ENCODE measurements at regions not wholly inside any gene's neighbourhood (a gene's known extent, or its start where the extent isn't known, plus 50 kb on each side); places are given as distances from the start of the nearest gene placed in this dataset.

GRCh38 chr16:86042393-86042792 is 143.4 kb downstream of the IRF8 start:
- DNase-seq = no peak

DNA sequence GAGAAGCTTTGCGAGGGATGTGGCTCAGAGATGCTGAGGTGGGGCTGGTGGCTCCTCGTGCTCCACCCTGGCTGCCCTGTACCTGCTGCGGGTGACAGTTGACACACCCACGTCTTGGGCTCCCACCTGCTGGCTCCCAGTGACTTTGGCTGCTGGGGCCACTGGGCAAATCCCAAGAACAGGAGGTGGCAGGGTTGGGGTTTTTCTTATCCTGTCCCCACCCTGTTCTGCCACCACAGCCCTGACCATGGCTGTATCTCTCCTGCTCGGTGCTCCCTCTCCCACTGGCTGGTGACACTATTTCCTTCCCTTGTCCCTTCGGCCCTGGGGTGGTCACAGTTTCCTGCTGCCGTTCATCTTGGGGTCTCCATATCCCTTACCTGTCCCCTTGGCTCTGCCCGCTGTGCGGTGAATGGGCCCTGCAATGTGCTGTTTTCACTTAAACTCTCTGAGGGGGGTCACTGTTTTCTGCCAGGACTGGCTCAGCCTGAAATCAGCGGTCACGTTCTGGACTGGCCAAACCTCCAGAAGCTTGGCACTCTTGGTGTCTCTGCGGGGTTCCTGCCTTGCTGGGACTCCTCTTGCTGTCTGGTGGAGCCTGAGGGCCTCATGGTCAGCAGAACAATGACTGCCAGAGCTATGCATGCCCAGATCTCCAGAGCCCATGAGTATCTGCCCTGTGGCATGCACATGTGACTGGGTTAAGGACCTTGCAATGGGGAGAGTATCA is 144.2 kb downstream of the IRF8 start:
- DNase-seq = no peak

DNA sequence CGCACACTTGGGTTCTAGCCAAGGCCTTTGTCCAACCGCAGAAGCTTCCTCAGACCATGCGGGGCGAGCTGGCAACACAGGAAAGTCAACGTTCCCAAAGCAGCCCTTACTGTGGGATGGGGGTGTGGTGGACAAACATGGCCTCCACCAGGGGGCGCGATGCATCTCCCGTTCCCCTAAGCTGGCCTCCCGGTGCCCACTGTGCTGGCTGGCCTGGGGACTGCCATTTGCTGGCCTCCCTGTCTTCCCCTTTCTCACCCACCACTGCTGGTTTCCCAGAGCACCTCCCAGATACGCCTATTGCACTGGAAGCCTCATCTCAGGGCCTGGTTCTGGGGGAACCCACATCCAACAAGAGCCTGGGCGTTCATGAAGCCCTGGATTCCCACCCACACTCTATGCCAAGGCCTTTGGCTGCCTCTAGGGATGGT is 145.3 kb downstream of the IRF8 start:
- DNase-seq = peak in 1 of 2 experiments; percentile 48

DNA sequence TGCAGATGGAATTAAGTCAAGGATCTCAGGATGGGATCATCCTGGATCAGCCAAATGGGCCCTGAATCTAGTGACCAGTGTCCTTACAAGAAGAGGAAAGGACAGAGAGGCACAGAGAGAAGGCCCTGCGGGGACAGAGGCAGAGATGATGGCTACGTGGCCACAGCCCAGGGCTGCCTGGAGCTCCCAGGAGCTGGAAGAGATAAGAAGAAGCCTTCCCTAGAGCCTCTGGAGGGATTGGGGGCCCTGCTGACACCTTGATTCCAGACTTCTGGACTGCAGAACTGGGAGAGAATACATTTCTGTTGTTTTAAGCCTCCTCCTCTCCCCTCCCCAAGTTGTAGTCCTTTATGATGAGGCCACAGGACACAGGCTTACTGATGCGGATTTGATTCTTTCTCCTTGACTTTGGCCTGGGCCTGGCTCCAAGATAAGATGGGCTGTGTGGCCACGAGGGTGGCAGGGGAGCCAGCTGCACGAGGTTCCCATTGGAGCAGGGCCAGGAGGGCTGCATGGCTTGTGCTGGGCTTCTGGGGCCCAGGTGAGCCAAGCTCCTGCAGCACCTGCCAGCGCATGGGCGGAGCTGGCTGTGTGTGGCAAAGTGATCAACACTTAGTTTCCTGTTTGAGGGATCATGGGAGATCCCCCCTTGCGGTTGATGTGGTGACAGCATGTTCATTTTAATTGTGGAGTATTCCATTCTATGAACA is 146.1 kb downstream of the IRF8 start:
- peak in 1 of 2 experiments; percentile 22 for DNase-seq

DNA sequence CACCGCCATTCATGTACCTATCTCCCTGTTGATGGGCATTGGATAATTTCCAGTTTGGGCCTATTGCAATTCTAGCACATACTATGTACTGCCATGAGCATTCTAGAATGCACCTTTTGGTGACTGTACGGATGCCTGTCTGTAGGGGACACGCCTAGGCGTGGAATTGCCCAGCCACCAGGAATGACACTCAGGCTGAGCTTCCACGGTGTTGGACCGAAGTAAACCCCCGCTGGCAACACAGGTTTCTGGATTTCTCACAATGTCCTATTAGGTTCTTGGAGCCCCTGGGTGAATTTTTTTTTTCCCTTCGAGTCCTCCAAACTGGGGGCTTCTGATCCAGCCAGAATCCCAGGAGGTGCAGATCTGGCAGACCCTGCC is 146.6 kb downstream of the IRF8 start:
- no peak for DNase-seq

DNA sequence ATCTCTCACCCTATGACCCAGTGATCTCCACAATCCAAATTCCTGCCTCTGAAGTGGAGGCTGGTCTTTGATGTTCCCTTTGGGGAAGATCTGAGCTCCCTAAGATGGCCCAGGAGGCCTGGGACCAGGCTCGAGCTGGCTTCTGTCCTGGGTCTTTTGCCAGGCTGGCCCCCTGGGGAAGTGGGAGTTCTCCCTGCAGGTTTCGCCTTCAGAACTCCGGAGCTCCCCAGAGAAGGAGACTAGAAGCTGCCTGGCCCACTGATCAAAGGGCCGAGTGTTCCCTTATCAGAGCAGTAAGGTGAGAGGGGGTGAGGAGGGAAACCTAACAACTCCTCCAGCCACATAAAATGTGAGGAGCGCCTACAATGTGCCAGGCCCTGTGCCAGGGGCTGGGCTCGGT is 147.1 kb downstream of the IRF8 start:
- no peak for DNase-seq

GRCh38 chr16:86046667-86047270 is 147.8 kb downstream of the IRF8 start:
- DNase-seq = no peak

GRCh38 chr16:86048221-86048620 is 149.3 kb downstream of the IRF8 start:
- no peak for DNase-seq

GRCh38 chr16:86048882-86049585 is 150.1 kb downstream of the IRF8 start:
- DNase-seq = no peak

- DNase-seq = no peak
Observed at GRCh38 chr16:86049641-86050040, 150.7 kb downstream of the IRF8 start.

- DNase-seq = no peak
Observed at GRCh38 chr16:86050111-86050510, 151.1 kb downstream of the IRF8 start.

DNA sequence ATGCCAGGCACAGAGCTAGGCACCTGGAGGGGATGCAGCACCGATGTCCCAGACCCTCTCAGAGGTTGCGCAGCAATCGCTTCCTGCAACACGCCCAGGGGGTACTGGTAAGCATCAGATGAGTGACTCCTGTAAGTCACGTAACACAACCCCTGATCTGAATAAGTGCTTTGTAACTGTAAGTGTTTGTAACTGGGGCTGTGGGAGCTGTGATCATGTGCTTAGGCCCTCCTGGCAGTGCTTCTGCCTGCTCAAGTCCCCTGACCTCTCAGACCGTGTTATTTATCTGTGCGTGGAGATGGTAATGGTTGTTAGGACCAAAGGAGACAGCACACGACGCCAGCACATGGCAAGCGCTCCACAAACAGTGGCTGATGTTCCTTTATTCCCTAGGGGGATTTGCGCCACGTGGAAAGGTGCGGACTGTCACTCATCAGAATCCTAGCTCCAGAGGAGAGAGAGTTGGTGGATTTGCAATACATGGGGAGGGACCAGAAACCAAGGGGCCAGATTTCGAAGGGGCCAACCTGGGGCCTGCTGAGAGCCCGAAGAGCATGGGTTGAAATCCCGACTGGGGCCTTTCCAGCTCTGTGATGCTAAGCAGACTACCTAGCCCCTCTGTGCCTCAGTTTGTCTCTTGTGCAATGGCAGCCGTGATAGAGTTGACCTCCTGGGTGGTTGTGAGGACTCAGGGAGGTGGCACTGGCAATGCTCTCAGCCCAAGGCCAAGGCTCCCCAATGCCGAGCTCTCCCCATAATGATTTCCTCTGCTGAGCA is 151.8 kb downstream of the IRF8 start:
- no peak for DNase-seq

- DNase-seq = no peak
Observed at GRCh38 chr16:86051368-86052114, 152.6 kb downstream of the IRF8 start.

DNA sequence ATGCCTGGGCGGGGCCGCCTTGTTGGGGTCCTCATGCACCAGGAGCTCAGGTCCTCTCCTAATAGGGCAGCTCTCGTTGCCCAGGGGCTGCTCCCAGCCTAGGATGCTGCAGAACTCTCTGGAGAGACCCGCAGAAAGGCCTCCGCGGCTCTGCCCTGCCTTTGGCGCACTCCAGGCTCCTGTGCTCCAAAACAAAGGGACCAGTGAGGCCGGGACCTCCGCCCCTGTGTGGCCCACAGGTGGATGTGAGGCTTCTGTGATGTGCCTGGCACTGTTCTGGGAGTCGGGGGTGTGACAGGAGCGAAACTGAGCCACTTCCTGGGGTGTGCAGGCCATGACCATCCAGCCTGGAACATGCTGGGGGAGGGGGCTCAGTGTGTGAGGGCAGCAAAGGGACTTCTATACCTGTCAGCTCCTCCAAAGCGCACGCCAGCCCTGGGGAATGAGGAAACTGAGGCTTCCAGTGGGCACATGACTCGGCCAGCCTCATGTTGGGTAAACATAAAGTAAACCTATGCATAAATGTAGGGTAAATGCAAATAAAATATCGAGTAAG is 153.2 kb downstream of the IRF8 start:
- no peak for DNase-seq

GRCh38 chr16:86052926-86053325 is 154.0 kb downstream of the IRF8 start:
- no peak for DNase-seq

DNA sequence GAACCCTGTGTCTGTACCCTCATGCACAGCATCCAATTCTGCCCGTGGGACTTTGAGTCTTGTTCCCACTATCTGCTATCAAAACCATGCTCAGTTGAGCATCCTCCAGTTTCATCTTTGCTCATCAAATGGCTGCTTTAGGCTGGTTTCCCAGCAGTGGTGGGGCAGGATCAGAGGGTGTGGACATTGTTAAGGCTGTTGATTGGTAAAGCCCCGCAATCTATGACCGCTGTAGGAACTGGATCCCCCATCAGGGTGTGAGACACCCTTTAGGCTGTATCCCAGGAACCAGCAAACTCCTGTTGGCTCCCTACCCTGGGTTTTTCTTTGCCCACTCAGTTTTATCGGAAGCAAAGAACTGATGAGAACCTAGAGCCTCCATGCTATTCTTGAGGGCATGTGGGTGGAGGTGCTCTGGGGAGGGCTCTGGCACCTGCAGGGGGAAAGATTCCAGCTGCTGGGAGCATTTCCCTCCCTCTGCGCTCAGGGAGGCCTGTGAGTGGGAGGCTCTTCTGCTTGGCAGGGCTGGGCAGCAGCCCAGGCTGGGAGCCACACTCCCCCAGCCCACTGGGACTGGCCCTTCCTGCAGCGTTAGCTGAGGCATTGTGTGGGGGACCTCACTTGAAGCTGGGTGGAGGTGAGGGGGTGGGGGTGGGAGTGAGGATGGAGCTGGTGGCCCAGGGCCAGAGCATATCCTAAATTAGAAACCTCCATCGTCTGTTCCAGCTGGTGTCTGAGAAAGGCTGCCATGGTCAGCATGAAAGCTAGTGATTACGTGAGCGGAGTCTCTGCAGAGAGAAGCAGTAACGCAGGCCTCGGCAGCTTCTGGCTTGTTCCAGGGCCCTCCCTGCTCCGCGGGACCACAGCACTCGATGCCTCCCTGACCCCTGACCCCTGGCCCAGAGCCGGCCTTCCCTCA is 160.6 kb downstream of the IRF8 start:
- DNase-seq = no peak

DNA sequence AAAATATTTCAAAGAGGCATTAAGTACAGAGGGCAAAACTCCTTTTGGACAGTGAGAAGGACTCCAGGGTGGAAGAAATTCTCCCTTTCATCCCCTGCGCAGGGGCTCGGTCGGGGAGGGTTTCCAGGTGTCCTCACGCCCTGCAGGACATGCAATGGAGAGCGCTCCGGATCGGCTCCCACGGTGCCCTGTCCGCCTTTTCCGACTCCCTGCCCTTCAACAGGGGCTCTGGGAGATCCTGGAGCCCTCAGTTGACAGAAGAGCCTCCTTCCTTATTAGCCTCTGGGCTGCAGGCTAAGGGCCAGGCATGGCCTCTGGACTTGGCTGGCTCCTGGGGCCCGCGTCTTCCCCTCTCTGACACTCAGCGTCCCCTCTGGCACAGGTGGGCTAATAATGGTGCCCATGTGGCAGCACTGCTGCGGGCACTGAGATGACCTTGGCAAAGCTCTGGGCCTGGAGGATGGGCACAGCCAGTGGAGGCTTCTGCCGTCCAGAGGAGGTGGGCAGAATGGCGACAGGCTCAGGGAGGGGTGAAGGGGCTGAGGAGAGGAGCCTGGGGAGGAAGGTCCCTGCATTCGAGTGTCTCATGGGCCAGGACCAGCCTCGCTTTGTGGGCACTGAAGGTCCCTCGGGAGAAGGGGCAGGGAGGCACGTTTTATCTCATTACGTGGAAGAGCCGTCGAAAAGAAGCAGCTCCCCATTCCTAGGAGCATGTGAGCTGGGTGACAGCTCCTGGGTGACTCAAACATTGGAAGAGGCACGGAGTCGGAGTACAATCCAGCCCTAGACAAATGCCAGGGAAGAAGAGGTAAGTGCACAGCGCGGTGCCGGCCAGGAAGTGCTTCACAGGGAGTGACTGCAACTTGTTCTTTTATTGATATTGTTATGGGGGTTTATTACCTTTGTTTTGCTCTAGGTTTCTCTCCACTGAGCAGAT is 161.7 kb downstream of the IRF8 start:
- no peak for DNase-seq

DNA sequence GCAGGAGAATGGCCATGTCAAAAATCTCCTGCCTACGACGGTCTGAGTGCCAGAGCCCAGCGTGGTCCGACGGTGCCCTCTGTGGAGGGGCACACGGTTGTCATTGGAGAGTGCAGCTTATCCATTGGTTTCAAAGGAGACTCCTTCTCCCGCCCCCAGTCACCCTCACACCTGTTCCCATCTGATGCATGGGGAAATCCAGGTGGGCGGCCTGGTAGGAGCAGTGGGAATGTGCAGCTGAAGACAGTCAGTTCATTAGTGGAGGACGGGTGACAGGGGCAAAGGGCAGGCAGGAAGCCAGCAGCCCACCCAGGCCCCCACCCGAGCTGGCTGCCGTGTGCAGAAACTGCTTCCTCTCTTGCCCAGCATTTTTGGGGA is 162.3 kb downstream of the IRF8 start:
- DNase-seq = no peak

GRCh38 chr16:86061721-86062120 is 162.8 kb downstream of the IRF8 start:
- no peak for DNase-seq

Measured in NCI-H526 (cell line).